ENCODE measurements at regions not wholly inside any gene's neighbourhood (a gene's known extent, or its start where the extent isn't known, plus 50 kb on each side); places are given as distances from the start of the nearest gene placed in this dataset.

- Histone ChIP-seq H3K4me3 (replicated peaks in 1 of 3; ENCODE audit: low read depth in 2 of 3, low read length in 3 of 3) (no peak overlapping the region), H4K20me1 (ENCODE audit: insufficient read depth, low read length) (no peaks in the 10 kb centered on the region), H3K9me3 (replicated peaks in 1 of 2; ENCODE audit: control insufficient read depth in 1 of 2, insufficient read depth in 1 of 2, low read length in 2 of 2) (no peaks in the 10 kb centered on the region), H3K27ac (ENCODE audit: low read depth in 1 of 2, low read length in 2 of 2) (no peak overlapping the region), H3K9ac (ENCODE audit: insufficient read depth, low read length, poor library complexity, severe bottlenecking) (no peak overlapping the region), H3K27me3 (ENCODE audit: control insufficient read depth in 2 of 2, insufficient read depth in 2 of 2, low read length in 2 of 2) (no peaks in the 10 kb centered on the region), H3K79me2 (ENCODE audit: insufficient read depth, low read length) (no peaks in the 10 kb centered on the region), H3K4me2 (replicated peaks; ENCODE audit: extremely low read depth, low read length, poor library complexity, severe bottlenecking) (no peak overlapping the region), H2AFZ (ENCODE audit: insufficient read depth, low read depth, low read length, poor library complexity, severe bottlenecking) (no peak overlapping the region), H3K4me1 (ENCODE audit: control insufficient read depth in 1 of 2, insufficient read depth in 2 of 2, low read length in 2 of 2) (no peaks in the 10 kb centered on the region), H3K36me3 (replicated peaks in 1 of 2; ENCODE audit: control insufficient read depth in 1 of 2, insufficient read depth in 2 of 2, low read length in 2 of 2) (no peaks in the 10 kb centered on the region)
- no peak overlapping the region for H3K4me3 Mint-ChIP-seq
- no peak for DNase-seq
- no peaks in the 10 kb centered on the region for H3K36me3 Mint-ChIP-seq
- peaks cover 0 to 2% (median 0%) of the 10 kb centered on the region in 3 donors for H3K27me3 Mint-ChIP-seq (ENCODE audit: low read depth in 3 of 3)
- no peak for TF ChIP-seq CTCF (IDR thresholded peaks at IDR 0.05)
- no peaks in the 10 kb centered on the region for H3K4me1 Mint-ChIP-seq
- 98% methylated on average over 3 of the region's 3 CpGs for WGBS (ENCODE audit: insufficient coverage)
- intact Hi-C loops (cut with micrococcal nuclease) = no loop called here
- H3K9me3 Mint-ChIP-seq = peaks cover 0 to 13% (median 4%) of the 10 kb centered on the region in 7 donors
- H3K27ac Mint-ChIP-seq = no peak overlapping the region
These were observed 148.2 kb upstream of the FERD3L start for GRCh38 chr7:19293431-19293830.

- Histone ChIP-seq H3K27me3 (ENCODE audit: control insufficient read depth in 2 of 2, insufficient read depth in 2 of 2, low read length in 2 of 2) (no peaks in the 10 kb centered on the region), H3K4me3 (replicated peaks in 1 of 3; ENCODE audit: low read depth in 2 of 3, low read length in 3 of 3) (no peak overlapping the region), H3K9ac (ENCODE audit: insufficient read depth, low read length, poor library complexity, severe bottlenecking) (no peak overlapping the region), H3K4me2 (replicated peaks; ENCODE audit: extremely low read depth, low read length, poor library complexity, severe bottlenecking) (no peak overlapping the region), H3K27ac (ENCODE audit: low read depth in 1 of 2, low read length in 2 of 2) (no peak overlapping the region), H3K79me2 (ENCODE audit: insufficient read depth, low read length) (no peaks in the 10 kb centered on the region), H4K20me1 (ENCODE audit: insufficient read depth, low read length) (no peaks in the 10 kb centered on the region), H3K9me3 (replicated peaks in 1 of 2; ENCODE audit: control insufficient read depth in 1 of 2, insufficient read depth in 1 of 2, low read length in 2 of 2) (no peaks in the 10 kb centered on the region), H2AFZ (ENCODE audit: insufficient read depth, low read depth, low read length, poor library complexity, severe bottlenecking) (no peak overlapping the region), H3K36me3 (replicated peaks in 1 of 2; ENCODE audit: control insufficient read depth in 1 of 2, insufficient read depth in 2 of 2, low read length in 2 of 2) (no peaks in the 10 kb centered on the region), H3K4me1 (ENCODE audit: control insufficient read depth in 1 of 2, insufficient read depth in 2 of 2, low read length in 2 of 2) (no peaks in the 10 kb centered on the region)
- H3K27ac Mint-ChIP-seq = no peak overlapping the region
- no peaks in the 10 kb centered on the region for H3K27me3 Mint-ChIP-seq (ENCODE audit: low read depth in 3 of 3)
- H3K4me3 Mint-ChIP-seq = no peak overlapping the region
- no peaks in the 10 kb centered on the region for H3K36me3 Mint-ChIP-seq
- no peak for DNase-seq
- no peaks in the 10 kb centered on the region for H3K4me1 Mint-ChIP-seq
- intact Hi-C loops (cut with micrococcal nuclease) = no loop called here
- H3K9me3 Mint-ChIP-seq = peaks cover 0 to 13% (median 4%) of the 10 kb centered on the region in 7 donors
- TF ChIP-seq CTCF (IDR thresholded peaks at IDR 0.05) = no peak
These were observed 145.7 kb upstream of the FERD3L start for GRCh38 chr7:19290968-19291367.

Measured in CD14-positive monocyte (primary cell).